GM21526 (cell line): ENCODE measurements at regions not wholly inside any gene's neighbourhood (a gene's known extent, or its start where the extent isn't known, plus 50 kb on each side); places are given as distances from the start of the nearest gene placed in this dataset.
"Not testable (repeated sequence)": the region's sequence is repeated elsewhere in the genome, so short reads cannot be mapped to it uniquely, and the experiment has no call there.

Experiments
- ATAC-seq: cut with Tn5 transposase; IDR thresholded peaks from one replicate; pipeline ENCODE4 v1.9.1; 2021; ENCODE audit warnings: moderate library complexity; ENCODE audit not compliant: unreplicated experiment, low FRiP score

- no peak for ATAC-seq
Measured at GRCh38 chr5:86127696-86128095, 490.0 kb upstream of the COX7C start.

GRCh38 chr5:86129009-86129408 lies 488.7 kb upstream of the COX7C start:
- no peak for ATAC-seq

- ATAC-seq: no peak
Measured at GRCh38 chr5:86137297-86137696, 480.4 kb upstream of the COX7C start.

- ATAC-seq: no peak
Measured at GRCh38 chr5:86143837-86144236, 473.9 kb upstream of the COX7C start.

DNA sequence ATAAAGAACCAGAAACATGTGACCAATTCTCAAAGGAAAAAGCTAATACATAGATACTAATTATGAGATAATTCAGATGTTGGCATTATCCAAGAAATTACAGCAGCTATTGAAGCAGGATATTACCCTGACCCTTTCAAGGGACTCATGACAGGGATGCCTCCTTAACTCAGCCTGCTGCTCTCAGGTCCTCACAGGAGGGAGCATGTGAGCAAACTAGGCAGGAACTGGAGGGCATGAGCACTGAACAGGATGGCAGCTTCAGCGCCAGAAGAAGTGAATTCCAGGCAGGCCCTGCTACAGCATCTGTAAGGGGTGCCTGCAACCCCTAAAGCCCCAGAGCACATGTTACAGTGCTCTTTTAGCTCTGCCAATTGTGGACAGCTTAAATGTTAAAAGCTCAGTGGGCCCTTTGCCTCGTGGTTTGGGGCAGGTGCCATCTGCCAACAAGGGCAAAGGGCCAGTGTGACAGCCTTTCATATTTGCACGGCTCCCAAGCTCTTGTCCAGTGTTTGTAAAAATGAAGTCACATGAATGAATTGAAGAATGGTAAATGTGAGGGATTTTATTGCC lies 464.7 kb upstream of the COX7C start:
- ATAC-seq: no peak

DNA sequence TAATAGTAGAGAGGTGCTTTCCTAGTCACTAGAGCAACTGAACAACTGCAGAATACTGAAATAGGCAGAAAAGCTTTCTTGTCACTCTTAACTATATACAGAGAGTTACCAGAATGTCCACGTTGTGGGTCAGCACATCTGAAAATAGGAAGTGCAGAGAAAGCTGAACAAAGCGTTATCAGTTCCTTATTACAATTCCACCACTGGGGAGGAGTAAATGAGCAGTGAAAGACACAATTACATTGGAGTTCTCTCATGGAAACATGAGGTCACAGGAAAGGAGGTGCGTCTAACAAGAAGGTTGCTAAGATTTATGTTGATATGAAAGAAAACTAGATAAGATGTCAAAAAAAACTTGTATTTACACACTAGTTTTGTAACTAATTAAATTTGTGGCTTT lies 461.9 kb upstream of the COX7C start:
- no peak for ATAC-seq

DNA sequence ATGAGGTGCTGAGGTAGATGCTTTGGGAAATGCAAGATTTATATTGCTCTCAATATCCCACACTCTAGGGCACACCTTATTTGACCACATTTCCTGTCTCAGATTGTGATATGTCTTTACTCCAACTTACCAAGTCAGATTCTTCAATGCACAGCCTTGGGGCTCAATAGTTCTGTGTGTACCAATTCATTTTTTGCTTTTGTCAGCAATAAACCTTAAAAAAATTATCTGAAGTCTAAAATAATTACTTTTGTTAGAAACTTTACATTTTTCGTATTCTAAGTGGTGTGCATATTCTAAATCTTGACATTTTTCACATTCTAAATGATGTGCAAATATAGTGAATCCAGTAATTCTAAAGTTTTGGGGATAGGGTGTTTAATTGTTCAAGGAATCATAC lies 447.5 kb upstream of the COX7C start:
- no peak for ATAC-seq

DNA sequence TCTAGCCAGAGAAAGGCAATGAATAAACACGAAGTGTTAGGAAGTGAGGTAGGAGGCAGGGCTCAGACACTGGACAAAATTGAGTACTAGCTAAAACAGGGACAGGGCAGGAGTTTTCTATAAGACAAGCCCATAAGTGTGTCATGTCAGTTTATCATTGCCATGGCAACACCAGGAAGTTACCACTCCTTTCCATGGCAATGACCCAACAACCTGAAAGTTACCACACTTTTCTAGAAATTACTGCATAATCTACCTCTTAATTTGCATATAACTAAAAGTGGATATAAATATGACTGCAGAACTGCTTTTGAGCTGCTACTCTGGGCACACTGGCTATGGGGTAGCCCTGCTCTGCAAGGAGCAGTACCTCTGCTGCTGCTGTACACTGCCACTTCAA lies 442.5 kb upstream of the COX7C start:
- peak; percentile 97 for ATAC-seq

DNA sequence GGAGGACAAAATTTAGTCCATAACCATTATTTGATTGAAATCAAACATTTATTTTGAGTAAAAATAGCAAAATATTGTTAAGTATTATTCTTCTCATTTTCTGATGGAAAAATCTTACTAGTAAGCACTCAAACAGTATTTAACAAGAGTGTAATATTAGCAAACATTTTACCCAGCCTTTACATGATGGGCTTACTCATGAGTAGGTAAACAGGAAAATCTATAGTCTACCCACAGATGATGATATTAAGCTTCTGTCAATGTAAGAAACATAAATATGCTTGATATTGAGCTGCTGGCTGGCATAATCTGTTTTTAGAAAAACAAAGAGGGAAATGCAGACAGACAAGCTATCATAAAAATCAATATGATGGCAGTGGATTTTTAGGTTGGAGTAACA lies 418.5 kb upstream of the COX7C start:
- no peak for ATAC-seq

GRCh38 chr5:86228147-86228546 lies 389.6 kb upstream of the COX7C start:
- no peak for ATAC-seq

- ATAC-seq: no peak
Measured at GRCh38 chr5:86232246-86232645, 385.5 kb upstream of the COX7C start.

GRCh38 chr5:86244153-86244552 lies 373.6 kb upstream of the COX7C start:
- no peak for ATAC-seq

- ATAC-seq: no peak
Measured at GRCh38 chr5:86257871-86258270, 359.9 kb upstream of the COX7C start.

DNA sequence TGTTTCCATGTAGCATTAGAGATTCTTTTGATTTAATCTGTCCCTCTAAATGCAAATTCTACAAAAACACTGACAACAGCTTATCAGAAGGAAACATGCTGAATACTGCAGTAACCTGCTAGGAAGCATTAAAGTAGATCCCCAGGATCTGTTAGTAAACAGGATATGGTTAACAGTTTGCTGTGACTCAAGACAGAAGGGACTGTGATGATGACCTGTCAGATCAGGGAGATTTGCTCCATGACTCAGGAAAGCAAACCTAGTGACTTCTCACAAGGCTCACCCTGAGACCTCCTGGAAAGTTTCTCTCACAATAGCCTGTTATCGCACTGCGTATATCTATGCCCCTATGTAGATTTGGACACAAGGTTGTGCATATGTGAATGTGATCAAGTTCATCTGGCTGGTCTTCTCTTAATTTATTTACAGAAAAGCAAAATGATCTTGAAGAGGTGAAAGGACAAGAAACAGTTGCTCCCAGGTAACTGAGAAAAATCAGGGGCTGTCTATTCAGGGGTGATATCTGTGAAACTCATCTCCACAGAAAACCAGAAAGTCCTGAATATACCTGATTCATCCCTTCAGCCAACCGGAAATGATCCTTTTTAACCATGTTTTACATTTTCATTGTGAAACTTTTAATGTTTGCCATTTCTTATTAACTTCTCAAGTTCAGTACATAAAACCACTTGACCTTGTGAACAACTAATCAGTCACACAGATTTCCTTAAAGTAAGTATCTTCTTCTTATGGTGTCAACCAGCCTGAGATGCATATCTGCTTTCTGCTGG lies 333.1 kb upstream of the COX7C start:
- ATAC-seq: not testable (repeated sequence)

DNA sequence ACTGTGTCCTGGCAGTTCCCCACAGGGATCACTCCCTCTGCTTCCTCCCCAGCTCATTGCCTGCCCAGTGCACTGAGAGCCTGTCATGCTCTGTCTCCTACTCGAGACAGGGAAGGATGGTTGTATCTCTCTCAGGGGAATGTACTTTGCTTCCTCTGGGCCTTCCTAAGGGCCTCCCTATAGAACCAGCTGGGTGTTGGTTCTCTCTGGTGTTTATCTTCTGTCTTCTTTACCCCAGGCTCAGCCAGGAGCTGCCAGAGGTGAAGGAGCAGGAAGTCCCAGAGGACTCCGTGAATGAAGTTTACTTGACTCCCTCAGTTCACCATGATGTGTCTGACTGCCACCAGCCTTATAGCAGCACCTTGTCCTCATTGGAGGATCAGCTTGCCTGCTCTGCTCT lies 330.3 kb upstream of the COX7C start:
- ATAC-seq: not testable (repeated sequence)

- not testable (repeated sequence) for ATAC-seq
Measured at GRCh38 chr5:86289786-86290185, 328.0 kb upstream of the COX7C start.

- ATAC-seq: not testable (repeated sequence)
Measured at GRCh38 chr5:86292811-86293210, 324.9 kb upstream of the COX7C start.

DNA sequence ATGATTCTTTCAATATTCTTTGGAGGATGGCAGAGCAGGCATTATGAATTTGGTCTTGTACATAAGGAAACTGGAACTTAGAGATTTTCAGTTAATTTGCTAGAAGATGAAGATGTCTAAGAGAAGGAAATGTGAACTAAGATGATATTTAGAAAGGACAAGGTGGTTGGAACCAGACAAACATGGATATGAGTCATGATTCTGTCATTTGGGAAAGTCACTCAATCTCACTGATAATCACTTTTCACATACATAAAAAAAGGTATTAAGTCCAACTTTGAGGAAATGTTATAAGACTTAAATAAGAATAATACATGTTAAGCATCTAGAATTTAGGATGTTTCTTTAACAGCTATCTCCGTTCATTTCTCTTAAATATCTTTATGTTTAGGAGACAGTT lies 315.1 kb upstream of the COX7C start:
- not testable (repeated sequence) for ATAC-seq

DNA sequence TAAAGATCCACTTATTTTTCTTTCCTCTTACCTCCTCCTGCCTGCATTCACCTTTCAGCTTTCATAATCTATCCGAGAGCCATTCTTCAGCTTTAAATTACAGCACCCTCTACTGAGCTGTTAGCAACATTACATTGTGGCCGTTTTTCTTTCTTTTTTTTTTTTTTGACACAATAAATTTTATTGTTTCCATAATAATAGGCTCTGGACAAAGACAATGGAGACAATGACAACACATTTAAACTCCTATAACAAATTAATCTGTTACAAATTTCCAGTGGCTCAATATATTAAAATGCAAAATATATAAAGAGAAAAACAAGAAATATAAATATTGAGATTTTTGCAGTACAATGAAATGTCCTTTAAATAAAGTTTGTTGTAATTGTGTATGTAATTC lies 312.7 kb upstream of the COX7C start:
- peak; percentile 75 for ATAC-seq

DNA sequence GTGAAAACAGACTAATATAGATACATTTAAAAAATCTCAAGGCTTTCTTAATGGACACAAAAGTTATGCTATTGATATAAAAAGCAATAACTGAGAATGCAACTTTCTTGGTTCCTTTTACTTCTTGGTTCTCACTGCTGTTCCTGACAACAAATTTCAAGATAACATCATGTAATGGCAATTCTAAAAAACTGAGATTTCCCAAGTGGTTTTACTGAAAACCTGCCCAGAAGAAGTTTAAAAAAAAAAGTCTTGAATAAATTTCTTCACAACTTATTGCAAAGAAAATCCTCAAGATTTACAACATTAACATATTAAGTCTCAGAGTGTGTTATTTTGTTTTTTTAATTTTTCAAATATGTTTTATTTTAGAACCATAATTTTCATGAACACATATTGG lies 302.8 kb upstream of the COX7C start:
- no peak for ATAC-seq

GRCh38 chr5:86320266-86320665 lies 297.5 kb upstream of the COX7C start:
- no peak for ATAC-seq

- ATAC-seq: no peak
Measured at GRCh38 chr5:86329318-86329717, 288.4 kb upstream of the COX7C start.
